ENCODE measurements at regions not wholly inside any gene's neighbourhood (a gene's known extent, or its start where the extent isn't known, plus 50 kb on each side); places are given as distances from the start of the nearest gene placed in this dataset.

GRCh38 chr13:88124142-88124541 lies 453.0 kb downstream of the SLITRK5 start:
- Histone ChIP-seq H3K4me3 (no peak overlapping the region), H3K79me2 (ENCODE audit: control insufficient read depth, insufficient read depth, low read length) (no peaks in the 10 kb centered on the region), H3K36me3 (ENCODE audit: control insufficient read depth, insufficient read depth, low read length) (no peaks in the 10 kb centered on the region), H3K27ac (ENCODE audit: extremely low read depth, low read depth, low read length) (no peak overlapping the region), H3K27me3 (ENCODE audit: control insufficient read depth in 2 of 2, insufficient read depth in 2 of 2, low read length in 2 of 2) (no peaks in the 10 kb centered on the region), H3K9ac (ENCODE audit: insufficient read depth in 1 of 2, low read depth in 2 of 2, low read length in 2 of 2) (no peak overlapping the region), H3K4me1 (replicated peaks in 1 of 2; ENCODE audit: control insufficient read depth in 2 of 2, insufficient read depth in 2 of 2, low read length in 2 of 2) (no peaks in the 10 kb centered on the region), H3K9me3 (replicated peaks; ENCODE audit: control insufficient read depth, insufficient read depth, low read depth, low read length) (no peaks in the 10 kb centered on the region), H2AFZ (ENCODE audit: low read depth, low read length) (no peak overlapping the region), H4K20me1 (replicated peaks; ENCODE audit: control insufficient read depth, insufficient read depth, low read length) (no peaks in the 10 kb centered on the region), H3K4me2 (ENCODE audit: insufficient read depth, low read length) (no peak overlapping the region), H3K9me1 (ENCODE audit: control insufficient read depth, insufficient read depth, low read length) (no peaks in the 10 kb centered on the region)
- ATAC-seq (no peak), DNase-seq (ENCODE audit: extremely low read depth in 1 of 4, low spot score in 3 of 4) (no peak), FAIRE-seq (no peak)
- ChIA-PET POLR2A (no interaction called here), CTCF (ENCODE audit: low intra/inter-chr PET ratio) (no interaction called here)
- TF ChIP-seq ZNF316 (IDR thresholded peaks at IDR 0.05), result no peak
- no peak for TF ChIP-seq TAF15 (IDR thresholded peaks at IDR 0.05; ENCODE audit: low read depth, low read length)
- no peak for TF ChIP-seq FUS (optimal IDR thresholded peaks at IDR 0.05; ENCODE audit: low read depth, low read length)
- TF ChIP-seq MED1 (CRISPR knock-in tag; IDR thresholded peaks at IDR 0.05; ENCODE audit: borderline replicate concordance), result no peak
- no peak for TF ChIP-seq NR2F6 (CRISPR knock-in tag; IDR thresholded peaks at IDR 0.05)
- no peak for TF ChIP-seq RBM39 (optimal IDR thresholded peaks at IDR 0.05; ENCODE audit: low read depth, low read length)
- no peak for TF ChIP-seq ZNF324 (CRISPR knock-in tag; IDR thresholded peaks at IDR 0.05)
- TF ChIP-seq ZNF444 (CRISPR knock-in tag; IDR thresholded peaks at IDR 0.05), result no peak
- no peak for TF ChIP-seq ZNF217 (CRISPR knock-in tag; IDR thresholded peaks at IDR 0.05)
- TF ChIP-seq MBD1 (CRISPR knock-in tag; IDR thresholded peaks at IDR 0.05), result no peak
- TF ChIP-seq SIRT6 (IDR thresholded peaks at IDR 0.05; ENCODE audit: low read depth, low read length), result no peak
- TF ChIP-seq NCOA2 (IDR thresholded peaks at IDR 0.05; ENCODE audit: partially characterized antibody in 2 of 2), result no peak
- no peak for TF ChIP-seq SMARCE1 (IDR thresholded peaks at IDR 0.05)
- no peak for TF ChIP-seq ZNF639 (CRISPR knock-in tag; conservative IDR thresholded peaks at IDR 0.05 in 1 of 2, IDR thresholded peaks at IDR 0.05 in 1 of 2)
- no peak for TF ChIP-seq SMARCA4 (IDR thresholded peaks at IDR 0.05)
- TF ChIP-seq ERF (CRISPR knock-in tag; IDR thresholded peaks at IDR 0.05), result no peak
- no peak for TF ChIP-seq RBBP5 (IDR thresholded peaks at IDR 0.05; ENCODE audit: borderline replicate concordance, insufficient read depth, low read length, poor library complexity, severe bottlenecking)
- TF ChIP-seq TCFL5 (CRISPR knock-in tag; conservative IDR thresholded peaks at IDR 0.05), result no peak
- no peak for TF ChIP-seq PRMT5 (CRISPR knock-in tag; IDR thresholded peaks at IDR 0.05)
- TF ChIP-seq ZNF764 (CRISPR knock-in tag; IDR thresholded peaks at IDR 0.05; ENCODE audit: low read depth), result no peak
- intact Hi-C loops (cut with micrococcal nuclease) (no loop called here), in situ Hi-C loops (cut with MboI) (no loop called here)
- BruUV-seq (replicated peaks), result no TSS peak

Data from K562 (cell line).